HG03103 (cell line): ENCODE measurements at regions not wholly inside any gene's neighbourhood (a gene's known extent, or its start where the extent isn't known, plus 50 kb on each side); places are given as distances from the start of the nearest gene placed in this dataset.

Experiments
- ATAC-seq: cut with Tn5 transposase; IDR thresholded peaks from one replicate; pipeline ENCODE4 v1.9.1; 2021; ENCODE audit warnings: low read depth; ENCODE audit not compliant: unreplicated experiment

- no peak for ATAC-seq
These were observed 55.4 kb upstream of the KLF13 start for GRCh38 chr15:31271224-31271635.

DNA sequence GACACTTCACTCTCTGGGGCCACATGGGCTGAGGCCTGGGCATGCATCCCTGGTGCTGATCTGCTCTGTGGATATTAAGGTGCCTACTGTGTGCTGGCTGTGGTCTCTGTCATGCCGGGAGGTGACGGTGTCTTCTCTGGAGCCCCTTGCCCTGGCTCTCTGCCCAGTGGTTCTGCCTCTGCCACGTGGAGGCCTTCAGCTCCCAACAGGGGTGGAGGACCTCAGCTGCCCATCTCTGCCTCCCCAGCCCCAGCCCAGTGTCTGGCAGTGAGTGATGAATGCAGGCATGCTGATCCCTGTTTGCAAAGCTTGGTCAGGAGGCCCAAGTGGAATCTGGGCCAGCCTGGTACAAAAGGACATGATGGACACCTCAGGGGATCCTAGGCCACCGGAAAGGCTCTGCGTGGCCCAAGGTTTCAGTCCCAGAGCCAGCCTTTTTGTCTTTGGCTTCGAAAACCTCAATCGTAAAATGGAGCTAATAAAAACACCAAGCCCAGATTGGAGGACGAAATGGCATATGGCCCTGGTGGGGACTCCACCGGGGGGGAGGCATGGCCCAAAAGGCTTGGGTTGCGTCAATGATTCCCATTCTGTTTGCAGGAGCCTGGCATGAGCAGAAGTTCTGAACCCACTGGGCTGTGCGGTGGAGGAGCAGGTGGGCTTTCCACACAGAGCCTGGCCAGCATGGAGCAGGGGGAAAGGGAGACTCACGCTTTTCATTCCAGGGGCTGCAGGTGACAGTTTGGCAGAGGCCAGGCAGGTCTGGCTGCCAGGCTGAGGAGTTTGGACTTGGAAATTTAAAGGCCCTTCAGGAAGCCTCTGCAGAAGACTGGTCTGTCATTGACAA, 54.7 kb upstream of the KLF13 start:
- ATAC-seq = no peak

- no peak for ATAC-seq
These were observed 53.9 kb upstream of the KLF13 start for GRCh38 chr15:31272558-31273257.

GRCh38 chr15:31273258-31273941, 53.2 kb upstream of the KLF13 start:
- ATAC-seq = no peak

DNA sequence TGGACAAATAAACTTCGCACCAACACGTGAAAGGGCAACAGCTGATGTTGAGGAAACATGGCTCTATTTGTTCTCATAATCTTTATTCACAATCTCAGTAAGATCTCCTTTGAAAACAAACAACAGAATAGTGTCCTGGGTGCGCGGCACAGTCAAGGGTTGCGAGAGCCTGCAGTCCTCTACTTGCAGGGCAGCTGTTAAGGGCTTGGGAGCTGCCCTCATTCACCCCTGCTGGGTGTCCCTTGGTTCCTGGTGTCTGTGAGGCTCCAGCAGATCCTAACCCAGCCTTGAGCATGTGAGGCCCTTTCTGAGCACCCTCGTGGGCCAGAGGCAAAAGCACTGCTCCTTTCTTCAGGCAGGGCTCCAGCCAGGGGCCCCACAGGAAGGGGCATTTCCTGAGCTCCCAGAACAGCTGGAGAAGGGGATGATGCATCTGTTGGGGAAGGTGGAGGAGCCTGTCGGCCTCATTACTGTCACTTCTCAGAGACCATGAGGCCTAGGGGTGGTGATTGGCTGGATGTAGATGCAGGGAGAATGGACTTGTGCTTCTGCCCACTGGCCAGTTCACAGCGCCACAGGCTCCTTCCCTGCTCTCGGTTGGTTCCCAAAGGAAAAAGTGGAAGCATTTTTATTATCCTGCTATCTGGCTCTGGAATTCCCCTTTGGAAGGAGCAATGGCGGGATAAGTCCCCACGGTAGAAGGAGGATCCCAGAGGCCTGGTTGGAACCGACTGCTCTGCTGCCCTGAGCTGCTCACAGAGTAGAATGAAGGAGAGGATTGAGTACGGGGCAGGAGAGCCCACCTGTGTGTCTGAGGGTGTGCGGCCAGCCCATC, 51.9 kb upstream of the KLF13 start:
- ATAC-seq = no peak

DNA sequence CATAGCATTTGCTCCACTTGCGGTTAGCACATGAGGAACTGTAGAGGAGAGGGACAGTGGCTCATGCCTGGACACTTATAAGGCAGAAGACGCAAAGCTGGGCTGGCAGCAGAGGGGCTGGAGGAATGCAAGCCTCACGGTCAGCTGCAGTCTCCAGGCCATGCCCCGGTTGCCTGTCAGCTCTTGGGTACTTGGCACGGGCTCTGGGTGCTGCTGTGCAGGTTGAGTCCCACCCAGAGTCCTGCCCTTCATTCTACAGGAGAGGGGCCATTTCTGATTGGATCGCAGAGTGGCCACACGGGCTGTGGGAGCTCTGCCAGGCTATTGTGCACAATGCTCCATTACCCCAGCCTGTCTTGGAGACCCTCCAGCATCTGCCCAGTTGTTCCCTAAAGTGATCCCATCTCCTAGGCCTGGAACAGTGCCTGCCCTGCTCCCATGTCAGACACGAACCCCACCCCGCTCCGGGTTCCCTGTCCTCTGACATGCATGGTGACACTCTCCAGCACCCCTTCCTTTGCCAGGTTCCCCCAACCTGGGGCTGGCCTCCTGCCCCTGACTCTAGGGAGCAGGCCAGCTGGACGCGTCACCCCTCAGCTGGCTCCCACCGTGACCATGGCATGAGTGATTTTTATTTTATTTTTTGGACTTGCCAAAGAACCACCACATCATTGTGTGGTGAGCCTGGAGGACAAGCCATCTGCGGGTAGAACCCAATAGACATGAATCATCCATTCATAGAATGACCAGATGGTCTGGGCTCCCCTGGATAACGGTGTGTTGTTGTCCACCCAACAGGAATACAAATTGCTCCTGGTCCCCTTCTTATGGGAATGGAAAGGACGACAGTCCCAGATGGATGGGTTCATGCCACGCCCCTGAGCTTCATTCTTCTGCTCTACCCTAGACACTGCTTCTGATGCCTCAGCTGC, 51.0 kb upstream of the KLF13 start:
- ATAC-seq = no peak

GRCh38 chr15:31276596-31277298, 49.9 kb upstream of the KLF13 start:
- no peak for ATAC-seq
